Breast epithelium (tissue), 4 donors: ENCODE measurements at regions not wholly inside any gene's neighbourhood (a gene's known extent, or its start where the extent isn't known, plus 50 kb on each side); places are given as distances from the start of the nearest gene placed in this dataset.

Source experiments
- DNase-seq, 2 donors: peaks; one replicate each; pipeline ENCODE4 v3.0.0-alpha.2; 2019; ENCODE audit warnings: low spot score in 2 of 2
- H3K27ac ChIP-seq, 2 donors: fragments of 200-600 bp; sonication (generic) in 1 of 2; one replicate each; pipeline ENCODE4 v1.5.1; 2016 to 2019; ENCODE audit warnings: mild to moderate bottlenecking in 1 of 2
- H3K27me3 ChIP-seq, 2 donors: fragments of 200-600 bp; sonication (generic) in 1 of 2; one replicate each; pipeline versions ENCODE4 v1.5.1 to v1.6.0; 2017 to 2019; ENCODE audit warnings: control low read depth in 1 of 2, mild to moderate bottlenecking in 1 of 2
- H3K36me3 ChIP-seq: fragments of 200-600 bp; one replicate; pipeline ENCODE4 v1.5.1; 2019
- H3K4me1 ChIP-seq, 2 donors: fragments of 200-600 bp; sonication (generic); one replicate each; pipeline ENCODE4 v1.5.1; 2016 to 2019; ENCODE audit warnings: control low read depth in 1 of 2
- H3K4me3 ChIP-seq, 3 donors: fragments of 200-600 bp; sonication (generic); 1 replicate in 2 of 3; 2 replicates in 1 of 3; pipeline ENCODE4 v1.5.1; 2016 to 2019; ENCODE audit warnings: mild to moderate bottlenecking in 3 of 3, moderate library complexity in 2 of 3
- H3K9me3 ChIP-seq, 2 donors: fragments of 200-600 bp; sonication (generic) in 1 of 2; one replicate each; pipeline ENCODE4 v1.5.1; 2016 to 2019; ENCODE audit warnings: control low read depth in 1 of 2
- POLR2A ChIP-seq: fragments of 450-650 bp; IDR thresholded peaks from one replicate; pipeline ENCODE4 v1.6.1; 2016; ENCODE audit warnings: antibody characterized with exemption, mild to moderate bottlenecking, moderate library complexity
- POLR2AphosphoS5 ChIP-seq, 3 donors: sonication (generic); formaldehyde crosslinking; IDR thresholded peaks; one replicate each; pipeline ENCODE4 v1.6.1; 2017; ENCODE audit warnings: antibody characterized with exemption in 3 of 3
- intact Hi-C: fragments of 100-400 bp; cut with DNase I; formaldehyde crosslinking; loops from one replicate; pipeline ENCODE4 v1.15.1; 2023; ENCODE audit warnings: low total_unique reads
- TF ChIP-seq, protein P1 (sequence below), 3 donors: fragments of 450-650 bp; IDR thresholded peaks; one replicate each; pipeline ENCODE4 v1.5.1; 2016 to 2017; ENCODE audit warnings: antibody characterized with exemption in 3 of 3, mild to moderate bottlenecking in 3 of 3, moderate library complexity in 3 of 3

- no peaks in the 10 kb centered on the region for H3K36me3 ChIP-seq
- no peak overlapping the region for H3K4me3 ChIP-seq
- TF ChIP-seq, protein P1, sequence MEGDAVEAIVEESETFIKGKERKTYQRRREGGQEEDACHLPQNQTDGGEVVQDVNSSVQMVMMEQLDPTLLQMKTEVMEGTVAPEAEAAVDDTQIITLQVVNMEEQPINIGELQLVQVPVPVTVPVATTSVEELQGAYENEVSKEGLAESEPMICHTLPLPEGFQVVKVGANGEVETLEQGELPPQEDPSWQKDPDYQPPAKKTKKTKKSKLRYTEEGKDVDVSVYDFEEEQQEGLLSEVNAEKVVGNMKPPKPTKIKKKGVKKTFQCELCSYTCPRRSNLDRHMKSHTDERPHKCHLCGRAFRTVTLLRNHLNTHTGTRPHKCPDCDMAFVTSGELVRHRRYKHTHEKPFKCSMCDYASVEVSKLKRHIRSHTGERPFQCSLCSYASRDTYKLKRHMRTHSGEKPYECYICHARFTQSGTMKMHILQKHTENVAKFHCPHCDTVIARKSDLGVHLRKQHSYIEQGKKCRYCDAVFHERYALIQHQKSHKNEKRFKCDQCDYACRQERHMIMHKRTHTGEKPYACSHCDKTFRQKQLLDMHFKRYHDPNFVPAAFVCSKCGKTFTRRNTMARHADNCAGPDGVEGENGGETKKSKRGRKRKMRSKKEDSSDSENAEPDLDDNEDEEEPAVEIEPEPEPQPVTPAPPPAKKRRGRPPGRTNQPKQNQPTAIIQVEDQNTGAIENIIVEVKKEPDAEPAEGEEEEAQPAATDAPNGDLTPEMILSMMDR (IDR thresholded peaks at IDR 0.05) = no peak
- no peak for TF ChIP-seq POLR2A
- no peak for TF ChIP-seq POLR2AphosphoS5 (IDR thresholded peaks at IDR 0.05)
- no peak for DNase-seq
- H3K27ac ChIP-seq = no peak overlapping the region
- H3K27me3 ChIP-seq = no peaks in the 10 kb centered on the region
- no peaks in the 10 kb centered on the region for H3K9me3 ChIP-seq
- H3K4me1 ChIP-seq = no peaks in the 10 kb centered on the region
- intact Hi-C loops = no loop called here
Measured at GRCh38 chr15:62846131-62846804, 196.3 kb upstream of the TPM1 start.

GRCh38 chr15:62846805-62847495 is 195.6 kb upstream of the TPM1 start:
- Histone ChIP-seq H3K9me3 (no peaks in the 10 kb centered on the region), H3K36me3 (no peaks in the 10 kb centered on the region), H3K27me3 (no peaks in the 10 kb centered on the region), H3K4me3 (no peak overlapping the region), H3K4me1 (no peaks in the 10 kb centered on the region), H3K27ac (no peak overlapping the region)
- no peak for DNase-seq
- intact Hi-C loops = no loop called here
- TF ChIP-seq POLR2A (no peak), POLR2AphosphoS5 (IDR thresholded peaks at IDR 0.05) (no peak)
- TF ChIP-seq, protein P1 (IDR thresholded peaks at IDR 0.05) = no peak

- H3K27ac ChIP-seq = no peak overlapping the region
Measured at GRCh38 chr15:62847900-62848489, 194.6 kb upstream of the TPM1 start.

DNA sequence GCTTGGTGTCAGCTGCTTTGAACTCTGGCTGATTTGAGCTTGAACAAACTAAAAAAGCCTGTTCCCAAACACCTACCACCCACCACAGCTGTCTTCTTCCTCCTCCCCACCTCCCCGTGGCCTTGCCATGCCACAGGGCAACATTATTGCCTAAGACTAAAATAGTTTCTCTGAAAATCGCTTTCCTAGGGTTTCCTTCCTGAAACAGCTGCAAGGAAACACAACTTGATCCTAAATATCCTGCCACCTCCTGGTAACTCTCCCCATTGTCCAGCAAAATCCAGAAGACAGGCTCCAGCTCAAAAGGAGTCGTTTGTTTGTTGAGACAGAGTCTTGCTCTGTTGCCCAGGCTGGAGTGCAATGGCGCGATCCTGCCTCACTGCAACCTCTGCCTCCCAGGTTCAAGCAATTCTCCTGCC is 193.9 kb upstream of the TPM1 start:
- no peak for DNase-seq
- no peaks in the 10 kb centered on the region for H3K36me3 ChIP-seq
- no peak overlapping the region for H3K27ac ChIP-seq
- H3K4me1 ChIP-seq = no peaks in the 10 kb centered on the region
- no peaks in the 10 kb centered on the region for H3K27me3 ChIP-seq
- no peaks in the 10 kb centered on the region for H3K9me3 ChIP-seq
- intact Hi-C loops = no loop called here
- H3K4me3 ChIP-seq = no peak overlapping the region
- TF ChIP-seq, protein P1 (IDR thresholded peaks at IDR 0.05) = no peak
- TF ChIP-seq POLR2AphosphoS5 (IDR thresholded peaks at IDR 0.05) = no peak
- TF ChIP-seq POLR2A = no peak

More at GRCh38 chr15:62847900-62848489, 194.6 kb upstream of the TPM1 start:
- H3K36me3 ChIP-seq = no peaks in the 10 kb centered on the region
- intact Hi-C loops = no loop called here
- no peaks in the 10 kb centered on the region for H3K27me3 ChIP-seq
- H3K4me3 ChIP-seq = no peak overlapping the region
- DNase-seq = no peak
- no peaks in the 10 kb centered on the region for H3K9me3 ChIP-seq
- no peaks in the 10 kb centered on the region for H3K4me1 ChIP-seq
- TF ChIP-seq POLR2AphosphoS5 (IDR thresholded peaks at IDR 0.05) = no peak
- TF ChIP-seq, protein P1 (IDR thresholded peaks at IDR 0.05) = peak; percentile 32 to 60 (median 35)
